H1 (cell line): ENCODE measurements at regions not wholly inside any gene's neighbourhood (a gene's known extent, or its start where the extent isn't known, plus 50 kb on each side); places are given as distances from the start of the nearest gene placed in this dataset.
"Not testable (repeated sequence)": the region's sequence is repeated elsewhere in the genome, so short reads cannot be mapped to it uniquely, and the experiment has no call there.

Source experiments
- CTCF ChIA-PET: fragments of 300-600 bp; sonication (Branson Sonifier 250); formaldehyde crosslinking; loops from one replicate; lab custom pipeline; 2021; ENCODE audit not compliant: partially characterized antibody; lab: Charles Lee
- POLR2A ChIA-PET: fragments of 300-600 bp; sonication (Branson Sonifier 250); formaldehyde crosslinking; loops from one replicate; lab custom pipeline; 2021; ENCODE audit warnings: inconsistent platforms; ENCODE audit not compliant: partially characterized antibody; lab: Charles Lee
- DNase-seq, 2 experiments: peaks; one replicate each; pipeline versions ENCODE4 v3.0.0 to v3.0.0-alpha.2; 2010 to 2022; ENCODE audit warnings: low spot score in 2 of 2, low read depth in 1 of 2, mixed read lengths in 1 of 2
- FAIRE-seq: peaks from 2 replicates; lab custom pipeline; 2011; peaks lifted over from hg19 to GRCh38; lab: Jason Lieb, UNC
- H2AFZ ChIP-seq: 2 replicates; pipeline ENCODE4 v1.8.1; 2012; ENCODE audit warnings: low read length, inconsistent platforms
- H2AK5ac ChIP-seq: 2 replicates; pipeline ENCODE4 v1.6.1; 2013; ENCODE audit warnings: low read depth, low read length
- H2BK120ac ChIP-seq: replicated peaks from 2 replicates; pipeline ENCODE3; 2013; ENCODE audit warnings: low read depth, low read length, inconsistent platforms
- H2BK12ac ChIP-seq: 2 replicates; pipeline ENCODE4 v1.6.1; 2013; ENCODE audit warnings: low read depth, low read length
- H2BK15ac ChIP-seq: 2 replicates; pipeline ENCODE4 v1.6.1; 2013; ENCODE audit warnings: low read length
- H2BK20ac ChIP-seq: 2 replicates; pipeline ENCODE4 v1.6.1; 2013; ENCODE audit warnings: low read length
- H2BK5ac ChIP-seq: 2 replicates; pipeline ENCODE4 v1.6.1; 2013; ENCODE audit warnings: low read depth, low read length
- H3K14ac ChIP-seq: 2 replicates; pipeline ENCODE4 v1.6.1; 2013; ENCODE audit warnings: inconsistent platforms; ENCODE audit not compliant: insufficient read length
- H3K18ac ChIP-seq: 2 replicates; pipeline ENCODE4 v1.6.1; 2013; ENCODE audit warnings: low read length; ENCODE audit errors: extremely low read depth
- H3K23ac ChIP-seq: 2 replicates; pipeline ENCODE4 v1.6.1; 2013; ENCODE audit warnings: inconsistent platforms; ENCODE audit not compliant: insufficient read length
- H3K23me2 ChIP-seq: 2 replicates; pipeline ENCODE4 v1.6.1; 2013; ENCODE audit warnings: low read depth, low read length
- H3K27ac ChIP-seq: 2 replicates; pipeline ENCODE4 v1.6.1; 2011; ENCODE audit warnings: low read depth, low read length, inconsistent platforms
- H3K27me3 ChIP-seq, 4 experiments: replicated peaks in 1 of 4; 1 replicate in 1 of 4; 2 replicates in 3 of 4; pipeline versions ENCODE4 v1.6.1 to v1.8.1; 2011 to 2013; ENCODE audit warnings: low read length in 3 of 4, mild to moderate bottlenecking in 3 of 4, inconsistent platforms in 2 of 4, mixed read lengths in 2 of 4, moderate library complexity in 1 of 4; ENCODE audit not compliant: control insufficient read depth in 3 of 4, insufficient read depth in 3 of 4; ENCODE audit errors: extremely low read depth in 1 of 4
- H3K36me3 ChIP-seq, 4 experiments: 2 replicates each; pipeline versions ENCODE4 v1.6.1 to v1.8.1; 2011 to 2013; ENCODE audit warnings: mild to moderate bottlenecking in 4 of 4, low read length in 3 of 4, moderate library complexity in 2 of 4, control low read depth in 1 of 4, inconsistent platforms in 1 of 4; ENCODE audit not compliant: insufficient read depth in 4 of 4, control insufficient read depth in 2 of 4
- H3K4ac ChIP-seq: replicated peaks from 2 replicates; pipeline ENCODE3; 2013; ENCODE audit warnings: low read length, low read depth, mixed read lengths, inconsistent platforms; ENCODE audit not compliant: insufficient read length
- H3K4me1 ChIP-seq, 4 experiments: replicated peaks in 1 of 4; 1 replicate in 1 of 4; 2 replicates in 3 of 4; pipeline versions ENCODE4 v1.6.1 to v1.8.1; 2011 to 2013; ENCODE audit warnings: low read length in 3 of 4, inconsistent platforms in 2 of 4, mixed read lengths in 1 of 4; ENCODE audit not compliant: insufficient read depth in 4 of 4, control insufficient read depth in 3 of 4
- H3K4me2 ChIP-seq, 2 experiments: 2 replicates each; pipeline versions ENCODE4 v1.6.1 to v1.8.1; 2011 to 2013; ENCODE audit warnings: low read depth in 2 of 2, low read length in 2 of 2, control low read depth in 1 of 2, inconsistent platforms in 1 of 2, mild to moderate bottlenecking in 1 of 2; ENCODE audit not compliant: insufficient read depth in 1 of 2
- H3K4me3 ChIP-seq, 4 experiments: fragments of 200-600, 300-600 bp in 1 of 4; sonication (generic), shearing (Covaris generic), sonication (Bioruptor Twin) in 1 of 4; 2 replicates each; pipeline versions ENCODE4 v1.5.1 to v1.8.1; 2011 to 2016; ENCODE audit warnings: low read length in 4 of 4, low read depth in 3 of 4, control low read depth in 2 of 4, inconsistent platforms in 2 of 4, mild to moderate bottlenecking in 2 of 4, mixed read lengths in 1 of 4, moderate library complexity in 1 of 4; ENCODE audit not compliant: insufficient read depth in 2 of 4; ENCODE audit errors: extremely low read depth in 1 of 4
- H3K56ac ChIP-seq: replicated peaks from 2 replicates; pipeline ENCODE3; 2013; ENCODE audit warnings: low read depth, mild to moderate bottlenecking, mixed read lengths, low read length, inconsistent platforms; ENCODE audit not compliant: insufficient read length
- H3K79me1 ChIP-seq: 2 replicates; pipeline ENCODE4 v1.6.1; 2013; ENCODE audit warnings: low read depth, low read length, control low read depth
- H3K79me2 ChIP-seq, 2 experiments: 2 replicates each; pipeline versions ENCODE4 v1.6.1 to v1.8.1; 2012 to 2013; ENCODE audit warnings: low read length in 2 of 2, mild to moderate bottlenecking in 2 of 2, inconsistent platforms in 1 of 2; ENCODE audit not compliant: insufficient read depth in 2 of 2, control insufficient read depth in 1 of 2
- H3K9ac ChIP-seq, 4 experiments: replicated peaks in 1 of 4; 1 replicate in 1 of 4; 2 replicates in 3 of 4; pipeline versions ENCODE4 v1.6.1 to v1.8.1; 2011 to 2013; ENCODE audit warnings: low read depth in 3 of 4, low read length in 3 of 4, control low read depth in 2 of 4, mild to moderate bottlenecking in 2 of 4, moderate library complexity in 2 of 4, inconsistent platforms in 1 of 4; ENCODE audit errors: extremely low read depth in 1 of 4
- H3K9me3 ChIP-seq, 2 experiments: 2 replicates each; pipeline versions ENCODE4 v1.6.1 to v1.8.1; 2012 to 2013; ENCODE audit warnings: mild to moderate bottlenecking in 2 of 2, moderate library complexity in 2 of 2, control low read depth in 1 of 2, inconsistent platforms in 1 of 2, low read depth in 1 of 2, low read length in 1 of 2, mixed read lengths in 1 of 2; ENCODE audit not compliant: insufficient read depth in 2 of 2
- H4K20me1 ChIP-seq, 2 experiments: replicated peaks in 1 of 2; 2 replicates each; pipeline versions ENCODE3 to v1.8.1; 2011 to 2013; ENCODE audit warnings: inconsistent platforms in 2 of 2, low read length in 2 of 2, mild to moderate bottlenecking in 1 of 2; ENCODE audit not compliant: insufficient read depth in 2 of 2, control insufficient read depth in 1 of 2
- H4K5ac ChIP-seq: 2 replicates; pipeline ENCODE4 v1.6.1; 2013; ENCODE audit warnings: low read length, low read depth, mixed read lengths, inconsistent platforms; ENCODE audit not compliant: insufficient read length
- H4K8ac ChIP-seq: 2 replicates; pipeline ENCODE4 v1.8.0; 2013; ENCODE audit warnings: mild to moderate bottlenecking, moderate library complexity, low read length, inconsistent platforms; ENCODE audit not compliant: insufficient read depth; ENCODE audit errors: extremely low read depth
- H4K91ac ChIP-seq: replicated peaks from 2 replicates; pipeline ENCODE3; 2013; ENCODE audit warnings: low read length, mixed read lengths, inconsistent platforms; ENCODE audit not compliant: insufficient read length

- H4K5ac ChIP-seq, H2BK12ac ChIP-seq, H2BK20ac ChIP-seq, H3K9ac ChIP-seq, FAIRE-seq, H3K14ac ChIP-seq, H3K56ac ChIP-seq, H2AFZ ChIP-seq, H3K4me3 ChIP-seq, H2BK15ac ChIP-seq, DNase-seq, H3K4me2 ChIP-seq, H3K23me2 ChIP-seq, H4K20me1 ChIP-seq, H2BK120ac ChIP-seq, H3K36me3 ChIP-seq, H3K27ac ChIP-seq, H3K27me3 ChIP-seq, H2AK5ac ChIP-seq, H2BK5ac ChIP-seq, H3K4ac ChIP-seq, H3K4me1 ChIP-seq, H4K8ac ChIP-seq, H3K18ac ChIP-seq, H3K23ac ChIP-seq, H3K9me3 ChIP-seq, H3K79me1 ChIP-seq, POLR2A ChIA-PET, H4K91ac ChIP-seq, H3K79me2 ChIP-seq, CTCF ChIA-PET: not testable (repeated sequence)
Measured at GRCh38 chr17:22099633-22100032, 407.3 kb downstream of the KCNJ18 start.
